HEK293T (cell line): ENCODE measurements at regions not wholly inside any gene's neighbourhood (a gene's known extent, or its start where the extent isn't known, plus 50 kb on each side); places are given as distances from the start of the nearest gene placed in this dataset.

ENCODE experiments used
- CTCF ChIA-PET: fragments of 350-600 bp; formaldehyde crosslinking; extraction: SDS; loops from one replicate; lab custom pipeline; 2021; ENCODE audit warnings: antibody characterized with exemption, inconsistent platforms; lab: Yijun Ruan, JAX
- POLR2A ChIA-PET: fragments of 350-600 bp; formaldehyde crosslinking; extraction: SDS; loops from one replicate; lab custom pipeline; 2020; ENCODE audit warnings: antibody characterized with exemption, inconsistent platforms; lab: Yijun Ruan, JAX
- DNase-seq: peaks from one replicate; pipeline ENCODE4 v3.0.0; 2012; ENCODE audit warnings: mixed read lengths; ENCODE audit errors: extremely low spot score
- ARNT ChIP-seq: fragments of 450-650 bp; IDR thresholded peaks from 2 replicates; pipeline ENCODE4 v1.6.1; 2017; ENCODE audit warnings: mild to moderate bottlenecking
- BHLHE40 ChIP-seq: fragments of 450-650 bp; IDR thresholded peaks from 2 replicates; pipeline ENCODE4 v1.6.1; 2016; ENCODE audit warnings: mild to moderate bottlenecking, moderate library complexity, borderline replicate concordance
- CTBP1 ChIP-seq: fragments of 450-650 bp; IDR thresholded peaks from 2 replicates; pipeline ENCODE4 v1.6.1; 2016; ENCODE audit warnings: borderline replicate concordance
- ELF4 ChIP-seq: fragments of 450-650 bp; IDR thresholded peaks from 2 replicates; pipeline ENCODE4 v1.6.1; 2017; ENCODE audit warnings: antibody characterized with exemption
- FOXA1 ChIP-seq: fragments of 450-650 bp; IDR thresholded peaks from 2 replicates; pipeline ENCODE4 v1.6.1; 2016; ENCODE audit warnings: mild to moderate bottlenecking
- FOXK2 ChIP-seq: fragments of 450-650 bp; IDR thresholded peaks from 2 replicates; pipeline ENCODE4 v1.6.1; 2016; ENCODE audit warnings: mild to moderate bottlenecking
- FOXM1 ChIP-seq: fragments of 450-650 bp; IDR thresholded peaks from 2 replicates; pipeline ENCODE4 v1.6.1; 2017; ENCODE audit warnings: mild to moderate bottlenecking, borderline replicate concordance
- HDGF ChIP-seq: fragments of 450-650 bp; IDR thresholded peaks from 2 replicates; pipeline ENCODE4 v1.6.1; 2017; ENCODE audit warnings: antibody characterized with exemption, borderline replicate concordance
- L3MBTL2 ChIP-seq: fragments of 450-650 bp; conservative IDR thresholded peaks from 2 replicates; pipeline ENCODE4 v1.6.1; 2016; ENCODE audit warnings: mild to moderate bottlenecking
- LEF1 ChIP-seq: fragments of 450-650 bp; IDR thresholded peaks from 2 replicates; pipeline ENCODE4 v1.6.1; 2017; ENCODE audit warnings: mild to moderate bottlenecking, borderline replicate concordance
- NFRKB ChIP-seq: fragments of 450-650 bp; IDR thresholded peaks from 2 replicates; pipeline ENCODE4 v1.6.1; 2016; ENCODE audit warnings: mild to moderate bottlenecking, moderate library complexity
- SP1 ChIP-seq: fragments of 450-650 bp; IDR thresholded peaks from 2 replicates; pipeline ENCODE4 v1.6.1; 2017
- SUZ12 ChIP-seq: fragments of 450-650 bp; IDR thresholded peaks from 2 replicates; pipeline ENCODE4 v1.6.1; 2016; ENCODE audit warnings: mild to moderate bottlenecking
- TARDBP ChIP-seq: fragments of 450-650 bp; IDR thresholded peaks from 2 replicates; pipeline ENCODE4 v1.6.1; 2016
- ZNF384 ChIP-seq: fragments of 450-650 bp; IDR thresholded peaks from 2 replicates; pipeline ENCODE4 v1.6.1; 2016
- TF ChIP-seq, protein P1 (sequence below): fragments of 450-650 bp; IDR thresholded peaks from 2 replicates; pipeline ENCODE4 v1.6.1; 2016

DNA sequence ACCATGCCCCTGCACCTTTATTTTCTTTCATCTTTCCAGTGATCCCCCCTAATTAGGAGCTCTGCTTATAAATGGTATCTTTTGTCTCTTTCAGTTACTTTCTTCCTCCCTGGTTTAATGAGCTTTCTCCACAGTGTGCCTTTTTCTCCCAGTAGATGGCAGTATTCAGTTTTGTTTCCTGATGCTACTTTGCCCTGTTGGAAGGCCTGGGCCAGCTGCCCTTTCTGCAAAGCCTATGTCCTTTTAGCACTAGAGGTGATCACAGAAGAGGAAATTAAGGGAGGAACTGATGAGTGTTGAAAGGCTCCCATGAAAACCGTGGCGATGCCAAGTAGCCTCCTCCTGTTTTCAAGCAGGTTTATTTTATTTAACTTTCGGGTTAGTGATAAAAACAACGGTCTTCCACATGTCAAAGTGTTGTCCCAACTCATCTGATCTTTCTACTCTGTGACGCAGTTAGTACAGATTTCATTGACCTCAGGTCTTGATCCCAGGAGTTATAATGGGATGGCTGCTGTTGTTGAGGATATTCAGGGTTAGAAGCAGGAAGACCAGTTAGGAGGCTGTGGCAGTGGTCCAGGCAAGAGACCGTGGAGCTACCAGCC is 184.2 kb upstream of the BMP2 start:
- ChIA-PET POLR2A (no interaction called here), CTCF (interaction anchor here (0.9 to 1.1 kb wide), 2 partner anchors 9 to 15 kb away, joined by 4 read pairs; no protein-coding TSS in a partner anchor)
- no peak for TF ChIP-seq SUZ12
- no peak for TF ChIP-seq FOXK2
- DNase-seq, result peak; percentile 42

DNA sequence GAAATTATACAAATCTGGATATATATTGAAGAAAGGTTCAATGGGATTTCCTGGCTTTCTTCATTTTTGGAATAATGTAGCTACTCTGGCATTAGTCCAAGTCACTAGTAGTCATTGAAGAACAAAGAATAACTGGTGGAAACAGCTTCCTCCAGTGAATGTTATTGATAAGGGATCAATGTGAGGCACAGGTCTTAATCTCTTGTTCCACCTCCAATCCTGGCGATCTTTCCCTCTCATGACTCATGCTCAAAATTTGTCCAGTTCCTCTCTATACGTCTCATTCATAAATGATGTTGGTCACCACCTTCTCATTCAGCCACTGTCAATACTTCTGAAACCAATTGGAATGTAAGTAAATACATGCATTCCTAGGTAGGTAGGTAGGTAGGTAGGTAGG is 185.0 kb upstream of the BMP2 start:
- no peak for DNase-seq
- ChIA-PET POLR2A (no interaction called here), CTCF (interaction anchor here (0.9 to 1.1 kb wide), 2 partner anchors 8 to 14 kb away, joined by 4 read pairs; no protein-coding TSS in a partner anchor)
- TF ChIP-seq ARNT (no peak), SP1 (no peak), FOXK2 (no peak), ELF4 (no peak), L3MBTL2 (no peak), TARDBP (no peak), LEF1 (no peak), FOXA1 (no peak), CTBP1 (no peak), HDGF (no peak), BHLHE40 (no peak), NFRKB (no peak), SUZ12 (no peak), FOXM1 (no peak), ZNF384 (no peak)
- TF ChIP-seq, protein P1, sequence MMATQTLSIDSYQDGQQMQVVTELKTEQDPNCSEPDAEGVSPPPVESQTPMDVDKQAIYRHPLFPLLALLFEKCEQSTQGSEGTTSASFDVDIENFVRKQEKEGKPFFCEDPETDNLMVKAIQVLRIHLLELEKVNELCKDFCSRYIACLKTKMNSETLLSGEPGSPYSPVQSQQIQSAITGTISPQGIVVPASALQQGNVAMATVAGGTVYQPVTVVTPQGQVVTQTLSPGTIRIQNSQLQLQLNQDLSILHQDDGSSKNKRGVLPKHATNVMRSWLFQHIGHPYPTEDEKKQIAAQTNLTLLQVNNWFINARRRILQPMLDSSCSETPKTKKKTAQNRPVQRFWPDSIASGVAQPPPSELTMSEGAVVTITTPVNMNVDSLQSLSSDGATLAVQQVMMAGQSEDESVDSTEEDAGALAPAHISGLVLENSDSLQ, result no peak

DNA sequence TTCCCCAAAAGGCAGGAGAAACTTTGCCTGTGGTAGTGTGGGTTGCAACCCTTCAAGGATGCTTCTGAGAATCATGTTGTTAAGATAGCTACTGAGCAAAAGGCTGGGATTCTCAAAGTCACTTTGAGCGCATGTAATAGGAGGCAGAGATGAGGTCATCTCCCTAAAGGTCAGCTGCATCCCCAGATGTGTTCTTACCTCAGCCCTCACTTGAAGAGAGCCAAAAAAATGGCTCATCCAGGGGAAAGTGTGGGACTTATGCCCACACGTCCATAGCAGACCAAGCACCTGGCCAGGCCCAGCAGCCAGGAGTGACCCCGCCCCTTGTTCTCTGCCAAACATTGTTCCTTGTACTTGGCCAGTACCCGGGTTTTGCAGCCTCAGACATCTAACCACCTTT is 187.0 kb upstream of the BMP2 start:
- no peak for TF ChIP-seq CTBP1
- no peak for TF ChIP-seq FOXA1
- TF ChIP-seq FOXK2, result no peak
- no peak for TF ChIP-seq HDGF
- TF ChIP-seq ELF4, result no peak
- no peak for DNase-seq
- ChIA-PET POLR2A (no interaction called here), CTCF (no interaction called here)

DNA sequence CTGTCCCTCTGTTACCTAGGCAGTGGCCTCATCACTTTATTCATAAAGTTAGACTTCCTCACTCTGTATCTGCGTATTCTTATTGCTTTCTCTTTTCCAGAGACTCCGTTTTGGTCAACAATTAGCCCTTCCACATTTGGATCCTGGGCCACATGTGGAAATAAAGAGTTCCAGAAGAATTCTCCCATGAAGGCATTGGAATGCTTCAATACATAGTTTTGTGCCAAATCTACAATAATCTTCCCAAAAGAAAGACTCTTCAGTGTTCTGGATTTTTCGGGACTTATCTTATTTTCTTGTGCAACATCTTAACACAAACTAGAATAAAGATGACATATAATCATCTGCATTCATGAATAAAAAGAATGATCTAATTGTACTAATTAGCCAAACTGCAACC is 187.7 kb upstream of the BMP2 start:
- TF ChIP-seq ZNF384 (no peak), SP1 (no peak), FOXA1 (no peak), FOXM1 (no peak), SUZ12 (no peak), LEF1 (no peak), ARNT (no peak), NFRKB (no peak), ELF4 (no peak), FOXK2 (no peak), L3MBTL2 (no peak), BHLHE40 (no peak), CTBP1 (no peak), HDGF (no peak), TARDBP (no peak)
- TF ChIP-seq, protein P1, result no peak
- no peak for DNase-seq
- CTCF ChIA-PET, result no interaction called here
- POLR2A ChIA-PET, result no interaction called here

DNA sequence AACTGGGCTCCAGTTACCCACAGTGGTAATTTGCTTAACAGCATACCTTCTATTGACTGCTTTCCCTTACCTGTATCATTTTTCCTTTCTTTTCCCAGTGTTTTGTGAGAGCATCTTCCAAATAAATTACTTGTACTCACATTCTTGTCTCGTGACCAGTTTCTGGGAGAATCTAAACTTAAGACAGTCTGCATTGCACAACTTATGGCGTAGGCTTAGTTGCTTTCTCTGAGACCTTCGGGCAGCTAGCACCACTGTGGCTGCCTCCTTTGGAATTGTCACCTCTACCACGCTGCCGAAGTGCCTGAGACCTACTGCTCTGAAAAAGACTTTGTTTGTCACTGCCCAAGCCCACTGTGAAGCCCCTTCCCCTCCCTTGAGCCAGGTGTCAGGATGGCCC is 188.1 kb upstream of the BMP2 start:
- no peak for DNase-seq
- ChIA-PET POLR2A (no interaction called here), CTCF (no interaction called here)
- TF ChIP-seq ARNT (no peak), NFRKB (no peak), TARDBP (no peak), SUZ12 (no peak), ELF4 (no peak), LEF1 (no peak), FOXM1 (no peak), BHLHE40 (no peak), ZNF384 (no peak), L3MBTL2 (no peak), CTBP1 (no peak), FOXA1 (no peak), SP1 (no peak), HDGF (no peak)
- TF ChIP-seq, protein P1, result no peak

DNA sequence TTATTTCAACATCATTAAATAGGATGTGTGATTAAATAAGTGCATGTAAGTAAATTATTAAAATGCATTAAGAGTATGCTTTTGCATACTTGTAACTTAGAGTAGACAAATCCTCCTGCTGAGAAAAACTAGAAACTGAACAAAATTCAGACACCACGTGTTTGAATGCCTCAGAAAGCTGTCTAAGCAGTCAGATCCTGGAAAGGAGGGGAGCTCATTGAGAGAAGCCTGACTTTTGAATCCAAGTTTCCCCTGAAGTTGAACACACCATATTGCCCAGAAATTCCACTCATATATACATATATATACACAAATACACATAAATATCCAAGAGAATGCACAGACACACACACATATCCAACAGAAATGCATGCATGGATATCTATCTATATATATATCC is 190.0 kb upstream of the BMP2 start:
- ChIA-PET CTCF (interaction anchor here (0.6 kb wide), 1 partner anchor 393 kb away, joined by 3 read pairs; no protein-coding TSS in a partner anchor), POLR2A (no interaction called here)
- no peak for TF ChIP-seq ZNF384
- no peak for TF ChIP-seq BHLHE40
- no peak for TF ChIP-seq FOXA1
- no peak for DNase-seq

DNA sequence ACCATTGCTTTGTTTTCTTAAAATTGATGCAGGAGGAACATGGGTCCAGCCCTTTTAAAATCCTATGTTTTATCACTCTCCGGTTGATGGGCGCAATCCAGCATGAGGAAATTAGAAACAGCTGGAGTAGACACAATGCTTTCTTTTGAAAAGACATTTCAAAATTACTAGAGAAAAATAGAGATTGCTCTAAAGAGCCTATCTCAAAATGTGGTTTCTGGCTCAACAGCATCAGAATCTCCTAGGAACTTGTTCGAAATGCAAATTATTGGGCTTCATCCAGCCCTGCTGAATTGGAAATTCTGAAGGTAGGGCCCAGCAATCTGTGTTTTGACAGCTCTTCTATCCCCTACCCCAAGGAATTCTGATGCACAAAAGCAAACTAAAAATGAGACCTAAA is 190.8 kb upstream of the BMP2 start:
- ChIA-PET POLR2A (no interaction called here), CTCF (no interaction called here)
- DNase-seq, result no peak
- no peak for TF ChIP-seq LEF1
- no peak for TF ChIP-seq FOXM1
- no peak for TF ChIP-seq NFRKB
- TF ChIP-seq L3MBTL2, result no peak
- no peak for TF ChIP-seq ZNF384
- no peak for TF ChIP-seq TARDBP
- TF ChIP-seq FOXK2, result no peak
- no peak for TF ChIP-seq CTBP1
- TF ChIP-seq, protein P1, result no peak
- no peak for TF ChIP-seq ARNT
